ENCODE measurements at regions not wholly inside any gene's neighbourhood (a gene's known extent, or its start where the extent isn't known, plus 50 kb on each side); places are given as distances from the start of the nearest gene placed in this dataset.

- Mint-ChIP-seq H3K27me3 (no peaks in the 10 kb centered on the region), H3K9me3 (peaks cover 0 to 3% (median 0%) of the 10 kb centered on the region in 9 donors), H3K36me3 (peaks cover 0 to 27% (median 22%) of the 10 kb centered on the region in 3 donors), H3K27ac (peak overlapping the region in 5 of 10 donors; percentile 15 to 58 (median 41)), H3K4me1 (peaks cover 8 to 19% (median 16%) of the 10 kb centered on the region in 4 donors), H3K4me3 (no peak overlapping the region)
- no peak for DNase-seq
- no peak for ATAC-seq
- POLR2A ChIA-PET = no interaction called here
Measured at GRCh38 chr14:71438684-71439083, 493.5 kb upstream of the RGS6 start.

- Mint-ChIP-seq H3K27ac (no peak overlapping the region), H3K4me3 (no peak overlapping the region), H3K36me3 (peaks cover 0 to 15% (median 8%) of the 10 kb centered on the region in 3 donors), H3K9me3 (no peaks in the 10 kb centered on the region), H3K4me1 (peaks cover 12 to 22% (median 14%) of the 10 kb centered on the region in 4 donors), H3K27me3 (no peaks in the 10 kb centered on the region)
- POLR2A ChIA-PET = no interaction called here
- ATAC-seq (no peak), DNase-seq (no peak)
Measured at GRCh38 chr14:71441126-71441525, 491.1 kb upstream of the RGS6 start.

GRCh38 chr14:71444030-71444822 is 488.0 kb upstream of the RGS6 start:
- peak overlapping the region in 4 of 10 donors; percentile 27 to 78 (median 67) for H3K27ac Mint-ChIP-seq
- H3K36me3 Mint-ChIP-seq = peaks cover 0 to 7% (median 6%) of the 10 kb centered on the region in 3 donors
- POLR2A ChIA-PET = no interaction called here
- no peaks in the 10 kb centered on the region for H3K9me3 Mint-ChIP-seq
- no peak for DNase-seq
- ATAC-seq = no peak
- H3K27me3 Mint-ChIP-seq = no peaks in the 10 kb centered on the region
- peaks cover 6 to 10% (median 9%) of the 10 kb centered on the region in 4 donors for H3K4me1 Mint-ChIP-seq
- H3K4me3 Mint-ChIP-seq = no peak overlapping the region

- H3K27me3 Mint-ChIP-seq = no peaks in the 10 kb centered on the region
- no peak for DNase-seq
- peaks cover 3 to 21% (median 4%) of the 10 kb centered on the region in 4 donors for H3K4me1 Mint-ChIP-seq
- H3K4me3 Mint-ChIP-seq = no peak overlapping the region
- ATAC-seq = no peak
- POLR2A ChIA-PET = no interaction called here
- peaks cover 0 to 4% (median 0%) of the 10 kb centered on the region in 9 donors for H3K9me3 Mint-ChIP-seq
- H3K36me3 Mint-ChIP-seq = peaks cover 0 to 4% (median 0%) of the 10 kb centered on the region in 3 donors
- H3K27ac Mint-ChIP-seq = peak overlapping the region in 2 of 10 donors; percentile 8 to 20
Measured at GRCh38 chr14:71448431-71449315, 483.6 kb upstream of the RGS6 start.

- Mint-ChIP-seq H3K9me3 (peaks cover 0 to 4% (median 0%) of the 10 kb centered on the region in 9 donors), H3K27me3 (no peaks in the 10 kb centered on the region), H3K4me1 (peaks cover 1 to 22% (median 3%) of the 10 kb centered on the region in 4 donors), H3K36me3 (peaks cover 0 to 4% (median 0%) of the 10 kb centered on the region in 3 donors), H3K27ac (peak overlapping the region in 1 of 10 donors; percentile 20), H3K4me3 (no peak overlapping the region)
- POLR2A ChIA-PET = no interaction called here
- ATAC-seq (no peak), DNase-seq (no peak)
Measured at GRCh38 chr14:71449316-71450055, 482.7 kb upstream of the RGS6 start.

- no peak for ATAC-seq
Measured at GRCh38 chr14:71451501-71451900, 480.7 kb upstream of the RGS6 start.

GRCh38 chr14:71452539-71452938 is 479.7 kb upstream of the RGS6 start:
- H3K4me3 Mint-ChIP-seq = no peak overlapping the region
- DNase-seq (no peak), ATAC-seq (no peak)
- H3K9me3 Mint-ChIP-seq = peaks cover 0 to 4% (median 0%) of the 10 kb centered on the region in 9 donors
- H3K27ac Mint-ChIP-seq = no peak overlapping the region
- peaks cover 3 to 28% (median 10%) of the 10 kb centered on the region in 4 donors for H3K4me1 Mint-ChIP-seq
- POLR2A ChIA-PET = no interaction called here
- H3K36me3 Mint-ChIP-seq = peaks cover 0 to 4% (median 0%) of the 10 kb centered on the region in 3 donors
- no peaks in the 10 kb centered on the region for H3K27me3 Mint-ChIP-seq

More at GRCh38 chr14:71451501-71451900, 480.7 kb upstream of the RGS6 start:
- POLR2A ChIA-PET = no interaction called here
- no peak for DNase-seq
- Mint-ChIP-seq H3K27ac (no peak overlapping the region), H3K9me3 (peaks cover 0 to 4% (median 0%) of the 10 kb centered on the region in 9 donors), H3K36me3 (peaks cover 0 to 4% (median 0%) of the 10 kb centered on the region in 3 donors), H3K27me3 (no peaks in the 10 kb centered on the region), H3K4me3 (no peak overlapping the region), H3K4me1 (peaks cover 3 to 28% (median 7%) of the 10 kb centered on the region in 4 donors)

- Mint-ChIP-seq H3K27me3 (no peaks in the 10 kb centered on the region), H3K27ac (peak overlapping the region in 1 of 10 donors; percentile 12), H3K4me1 (peaks cover 3 to 28% (median 10%) of the 10 kb centered on the region in 4 donors), H3K9me3 (peaks cover 0 to 4% (median 0%) of the 10 kb centered on the region in 9 donors), H3K4me3 (no peak overlapping the region), H3K36me3 (peaks cover 0 to 4% (median 0%) of the 10 kb centered on the region in 3 donors)
- no peak for DNase-seq
- POLR2A ChIA-PET = no interaction called here
- ATAC-seq = no peak
Measured at GRCh38 chr14:71452987-71453386, 479.2 kb upstream of the RGS6 start.

- no peak for ATAC-seq
- peaks cover 0 to 4% (median 0%) of the 10 kb centered on the region in 9 donors for H3K9me3 Mint-ChIP-seq
- no peak overlapping the region for H3K27ac Mint-ChIP-seq
- H3K4me3 Mint-ChIP-seq = no peak overlapping the region
- no peaks in the 10 kb centered on the region for H3K27me3 Mint-ChIP-seq
- no peak for DNase-seq
- POLR2A ChIA-PET = no interaction called here
- H3K4me1 Mint-ChIP-seq = peaks cover 0 to 26% (median 10%) of the 10 kb centered on the region in 4 donors
- peaks cover 0 to 5% (median 1%) of the 10 kb centered on the region in 3 donors for H3K36me3 Mint-ChIP-seq
Measured at GRCh38 chr14:71454010-71454409, 478.2 kb upstream of the RGS6 start.

- DNase-seq = no peak
- Mint-ChIP-seq H3K27me3 (no peaks in the 10 kb centered on the region), H3K4me1 (peaks cover 0 to 19% (median 10%) of the 10 kb centered on the region in 4 donors), H3K36me3 (peaks cover 4 to 12% (median 6%) of the 10 kb centered on the region in 3 donors), H3K9me3 (peaks cover 0 to 4% (median 0%) of the 10 kb centered on the region in 9 donors), H3K27ac (peak overlapping the region in 1 of 10 donors; percentile 53), H3K4me3 (no peak overlapping the region)
- POLR2A ChIA-PET = no interaction called here
- ATAC-seq = no peak
Measured at GRCh38 chr14:71454513-71455332, 477.5 kb upstream of the RGS6 start.

- Mint-ChIP-seq H3K27me3 (no peaks in the 10 kb centered on the region), H3K27ac (no peak overlapping the region), H3K36me3 (peaks cover 13 to 31% (median 21%) of the 10 kb centered on the region in 3 donors), H3K4me3 (no peak overlapping the region), H3K9me3 (peaks cover 0 to 10% (median 3%) of the 10 kb centered on the region in 9 donors), H3K4me1 (peaks cover under 1 to 7% (median 6%) of the 10 kb centered on the region in 4 donors)
- POLR2A ChIA-PET = no interaction called here
- DNase-seq (no peak), ATAC-seq (no peak)
Measured at GRCh38 chr14:71460091-71460490, 472.1 kb upstream of the RGS6 start.

Data from naive thymus-derived CD8-positive, alpha-beta T cell (primary cell).